Stimulated activated CD8-positive, alpha-beta memory T cell treated with anti-CD3 and anti-CD28 coated beads, Interleukin-12 subunit alpha, Interleukin-12 subunit beta, amount 100 ng/mL, for 4 hours (primary cell): ENCODE measurements at regions not wholly inside any gene's neighbourhood (a gene's known extent, or its start where the extent isn't known, plus 50 kb on each side); places are given as distances from the start of the nearest gene placed in this dataset.
"Not testable (repeated sequence)": the region's sequence is repeated elsewhere in the genome, so short reads cannot be mapped to it uniquely, and the experiment has no call there.

ENCODE experiments used
- DNase-seq: peaks from one replicate; pipeline ENCODE4 v3.0.0-alpha.2; 2020; ENCODE audit warnings: low read depth

DNA sequence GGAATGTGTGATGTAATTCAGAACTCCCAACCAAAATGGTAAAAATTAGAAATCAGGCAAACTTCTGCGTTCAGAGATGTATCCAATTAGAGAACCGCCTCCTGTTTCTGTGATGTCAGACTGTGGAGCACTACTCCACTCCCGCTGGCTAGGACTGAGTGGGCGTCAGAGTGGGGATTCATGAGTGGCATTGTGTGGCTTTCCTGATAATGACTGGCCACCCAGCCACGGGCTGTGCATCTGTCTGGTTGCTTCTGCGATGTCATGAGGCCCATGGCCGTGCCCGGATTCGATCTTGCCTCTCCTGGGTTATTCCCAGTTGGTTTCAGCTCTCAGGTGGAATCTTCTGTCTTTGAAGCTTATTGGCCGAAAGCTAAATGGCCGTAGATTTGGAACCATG, 87.1 kb upstream of the KCNA1 start:
- no peak for DNase-seq

- DNase-seq: no peak
Measured at GRCh38 chr12:4824380-4824779, 85.3 kb upstream of the KCNA1 start.

DNA sequence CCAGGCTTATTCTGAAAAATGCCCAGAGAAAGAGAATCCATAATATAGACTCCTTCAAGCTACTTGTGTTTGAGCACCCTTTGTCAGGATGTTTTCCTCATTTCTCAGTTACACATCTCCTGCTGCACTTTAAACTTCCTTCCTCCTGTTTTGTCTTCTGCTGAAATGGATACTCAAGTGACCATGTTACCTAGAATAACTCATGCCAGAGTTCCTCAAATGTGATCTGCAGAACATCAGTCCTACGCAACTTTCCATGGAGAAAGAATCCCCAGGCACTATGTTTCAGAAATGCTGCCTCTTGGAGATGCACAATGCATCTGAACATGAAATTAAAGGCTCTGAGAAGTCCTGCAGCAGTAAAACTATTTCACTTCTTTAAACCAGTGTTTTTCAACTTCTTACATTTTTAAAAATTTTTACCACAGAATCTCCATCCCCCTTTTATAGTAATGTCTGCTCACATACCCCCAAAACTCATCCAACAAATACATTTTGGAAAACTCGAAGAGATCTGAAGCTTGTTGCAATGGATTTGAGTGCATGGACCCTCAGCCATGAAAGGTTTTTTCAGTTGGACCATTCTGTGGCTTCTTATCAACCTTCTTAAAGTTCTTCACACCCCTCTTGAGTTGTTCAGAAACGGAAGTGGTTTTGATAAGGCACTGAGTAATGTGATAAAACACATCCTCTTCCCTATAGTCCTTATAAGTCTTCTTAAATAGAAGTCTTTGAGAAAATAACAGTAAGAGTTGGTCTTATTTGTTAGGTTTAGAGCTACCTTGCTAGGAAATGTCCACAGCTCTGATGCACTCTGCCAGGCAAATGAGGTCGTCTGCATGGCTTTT, 84.5 kb upstream of the KCNA1 start:
- DNase-seq: no peak

DNA sequence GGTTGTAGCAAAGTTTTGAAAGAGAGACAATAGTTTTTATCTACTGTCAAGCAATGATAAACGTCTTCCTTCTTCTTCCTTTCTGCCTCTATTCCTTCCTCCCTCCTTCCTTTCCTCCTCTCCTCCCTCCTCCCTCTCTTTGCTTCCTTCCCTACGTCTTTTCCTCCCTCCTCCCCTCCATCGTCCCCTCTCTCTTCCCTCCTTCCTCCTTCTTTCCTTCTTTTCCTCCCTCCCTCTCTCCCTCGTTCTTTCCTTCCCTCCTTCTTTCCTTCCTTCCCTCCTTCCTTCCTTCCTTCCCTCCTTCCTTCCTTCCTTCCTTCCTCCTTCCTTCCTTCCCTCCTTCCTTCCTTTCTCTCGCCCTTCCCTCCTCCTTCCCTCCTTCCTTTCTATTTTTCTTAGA, 82.8 kb upstream of the KCNA1 start:
- no peak for DNase-seq

DNA sequence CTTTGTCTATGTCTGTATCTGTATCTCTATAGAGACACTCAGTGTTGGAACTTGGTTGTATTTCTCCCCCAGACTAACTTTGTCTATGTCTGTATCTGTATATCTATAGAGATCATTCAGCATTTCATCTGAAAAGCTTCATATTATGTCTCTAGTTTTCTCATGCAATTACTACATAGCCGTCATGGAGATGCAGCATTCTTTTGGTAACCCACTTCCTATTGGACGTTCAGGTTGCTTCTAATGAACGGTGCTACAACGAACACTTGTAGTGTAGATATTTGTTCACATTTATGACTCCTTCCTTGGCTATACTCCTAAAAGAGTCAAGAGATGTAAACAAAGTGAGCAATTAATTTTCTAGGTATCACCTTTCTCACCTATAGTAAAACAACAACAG, 81.5 kb upstream of the KCNA1 start:
- no peak for DNase-seq

GRCh38 chr12:4829161-4829792, 80.4 kb upstream of the KCNA1 start:
- no peak for DNase-seq

DNA sequence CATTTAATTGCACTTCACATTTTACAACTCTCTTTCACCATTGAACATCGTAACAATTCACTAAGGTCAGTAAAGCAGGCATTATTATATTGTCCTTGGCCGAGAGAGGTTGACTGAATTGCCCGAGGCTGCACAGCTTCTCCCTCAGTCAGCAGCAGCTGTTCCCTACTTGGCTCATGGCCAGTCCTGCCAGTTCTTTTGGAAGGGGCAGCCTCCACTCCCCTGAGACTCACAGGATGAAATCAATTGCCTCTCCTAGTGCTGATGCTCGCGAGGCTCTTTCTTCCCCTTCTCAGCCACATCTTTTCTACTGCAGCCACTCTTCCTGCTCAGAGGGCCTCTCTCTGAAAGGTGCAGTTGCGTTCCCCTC, 79.9 kb upstream of the KCNA1 start:
- DNase-seq: no peak

GRCh38 chr12:4830556-4831210, 79.0 kb upstream of the KCNA1 start:
- no peak for DNase-seq

DNA sequence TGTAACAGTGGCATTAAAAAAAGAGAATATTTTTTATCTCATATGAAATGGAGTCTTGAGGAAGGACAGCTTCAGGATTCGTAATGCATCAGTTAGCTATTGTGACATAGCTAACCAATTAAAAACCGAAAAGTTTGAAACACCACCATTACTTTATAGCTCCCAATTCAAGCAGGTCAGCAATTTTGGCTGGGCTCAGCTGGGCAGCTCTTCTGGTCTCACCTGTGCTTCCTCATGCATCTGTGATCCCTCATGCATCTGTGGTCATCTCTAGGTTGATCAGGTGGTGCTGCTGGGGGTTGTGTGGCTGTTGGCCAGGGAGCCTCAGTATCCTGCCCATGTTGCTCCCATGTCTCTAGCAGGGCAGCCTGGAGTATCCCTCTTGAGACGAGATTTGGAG, 76.7 kb upstream of the KCNA1 start:
- DNase-seq: no peak

DNA sequence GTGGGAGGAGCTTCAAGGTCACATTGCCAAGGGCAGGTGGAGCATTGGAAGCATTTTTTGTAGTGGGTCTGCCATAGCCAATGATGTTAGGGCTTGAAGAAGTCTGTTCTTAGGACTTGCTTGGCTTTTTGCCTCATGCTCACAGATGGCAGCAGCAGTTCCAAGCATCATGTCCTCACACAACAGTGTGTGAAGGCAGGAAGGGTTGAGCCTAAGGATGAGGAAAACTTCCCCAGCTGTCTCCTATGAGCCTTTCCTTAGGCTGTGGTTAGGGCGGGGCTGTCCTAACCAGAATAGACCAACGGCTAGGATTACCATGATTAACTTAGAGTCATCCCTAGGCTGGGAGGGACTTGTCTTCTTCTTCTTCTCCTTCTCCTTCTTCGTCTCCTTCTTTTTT, 76.2 kb upstream of the KCNA1 start:
- DNase-seq: no peak

DNA sequence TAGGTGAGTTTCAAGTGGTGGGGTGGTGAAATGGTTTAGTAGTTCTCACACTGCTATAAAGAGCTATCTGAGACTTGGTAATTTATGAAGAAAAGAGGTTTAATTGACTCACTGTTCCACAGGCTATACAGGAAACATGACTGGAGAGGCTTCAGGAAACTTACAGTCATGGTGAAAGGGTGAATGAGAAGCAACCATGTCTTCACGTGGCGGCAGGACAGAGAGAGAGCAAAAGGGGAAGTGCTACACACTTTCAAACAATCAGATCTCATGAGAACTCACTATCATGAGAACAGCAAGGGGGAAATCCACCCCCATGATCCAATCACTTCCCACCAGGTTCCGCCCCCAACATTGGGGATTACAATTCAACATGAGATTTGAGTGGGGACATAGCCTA, 67.3 kb upstream of the KCNA1 start:
- DNase-seq: not testable (repeated sequence)

DNA sequence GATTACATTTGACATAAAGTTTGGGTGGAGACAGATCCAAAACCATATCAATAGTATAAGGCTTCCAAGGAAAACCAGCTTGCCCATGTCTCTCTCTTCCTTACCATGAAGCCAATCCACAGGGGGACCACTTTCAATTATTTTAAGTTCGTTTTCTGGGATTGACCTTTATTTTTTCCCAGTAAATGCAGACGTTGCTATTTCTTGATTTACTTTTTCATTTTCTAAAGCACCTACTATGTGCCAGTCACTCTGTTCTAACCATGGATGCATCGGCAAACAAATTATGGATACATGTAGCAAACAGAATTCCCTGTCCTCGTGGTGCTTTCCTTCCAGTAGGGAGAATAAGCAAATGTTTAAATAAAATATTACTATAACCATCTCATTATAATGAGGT, 65.8 kb upstream of the KCNA1 start:
- DNase-seq: no peak

GRCh38 chr12:4847713-4848112, 62.0 kb upstream of the KCNA1 start:
- no peak for DNase-seq

DNA sequence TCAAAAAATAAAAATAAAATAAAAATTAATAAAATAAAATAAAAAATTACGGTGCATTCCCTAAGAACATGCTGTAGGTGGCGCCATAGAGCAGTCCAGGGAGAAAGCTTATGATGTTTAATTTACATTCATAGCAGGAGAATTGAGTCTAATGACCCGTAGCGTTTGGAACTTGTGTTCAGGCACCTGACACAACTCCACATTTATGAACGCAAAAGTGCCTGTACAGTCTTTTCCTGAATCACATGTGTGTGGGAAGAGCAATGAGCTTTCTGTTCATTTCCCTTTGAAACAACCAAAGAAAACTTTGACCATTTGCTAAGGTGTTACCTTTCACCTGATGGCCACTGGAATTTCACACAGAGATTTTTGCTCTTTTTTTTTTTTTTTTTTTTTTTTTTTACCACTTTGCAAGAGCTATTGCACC, 60.6 kb upstream of the KCNA1 start:
- DNase-seq: no peak

GRCh38 chr12:4849795-4850345, 59.8 kb upstream of the KCNA1 start:
- DNase-seq: no peak

DNA sequence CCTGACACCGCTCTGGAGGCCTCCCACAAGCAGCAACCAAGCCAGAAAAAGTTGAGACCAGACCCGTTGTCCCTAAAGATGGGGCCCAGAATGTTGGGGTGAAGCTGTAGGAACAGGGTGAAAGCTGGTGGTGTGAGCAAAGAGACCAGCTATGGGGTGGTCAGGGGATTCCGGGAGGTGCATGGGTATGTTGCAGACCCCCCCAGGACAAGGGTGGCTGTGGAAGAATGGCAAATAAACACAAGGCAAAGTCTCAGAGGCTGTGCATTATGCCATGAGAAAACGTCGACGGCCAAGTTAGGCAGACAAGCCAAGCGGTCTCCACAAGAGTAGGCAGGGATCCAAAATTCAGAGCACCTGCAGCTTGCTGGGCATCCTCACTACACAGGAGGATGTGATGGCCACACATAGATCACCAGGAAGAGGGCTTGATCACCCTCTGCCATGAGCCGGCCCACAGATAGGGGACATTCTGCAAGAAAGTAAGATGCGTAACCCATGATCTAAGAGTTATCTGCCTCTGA, 58.8 kb upstream of the KCNA1 start:
- no peak for DNase-seq

- DNase-seq: no peak
Measured at GRCh38 chr12:4852308-4852707, 57.4 kb upstream of the KCNA1 start.

- DNase-seq: no peak
Measured at GRCh38 chr12:4852911-4853310, 56.8 kb upstream of the KCNA1 start.

GRCh38 chr12:4855121-4855924, 54.4 kb upstream of the KCNA1 start:
- no peak for DNase-seq

DNA sequence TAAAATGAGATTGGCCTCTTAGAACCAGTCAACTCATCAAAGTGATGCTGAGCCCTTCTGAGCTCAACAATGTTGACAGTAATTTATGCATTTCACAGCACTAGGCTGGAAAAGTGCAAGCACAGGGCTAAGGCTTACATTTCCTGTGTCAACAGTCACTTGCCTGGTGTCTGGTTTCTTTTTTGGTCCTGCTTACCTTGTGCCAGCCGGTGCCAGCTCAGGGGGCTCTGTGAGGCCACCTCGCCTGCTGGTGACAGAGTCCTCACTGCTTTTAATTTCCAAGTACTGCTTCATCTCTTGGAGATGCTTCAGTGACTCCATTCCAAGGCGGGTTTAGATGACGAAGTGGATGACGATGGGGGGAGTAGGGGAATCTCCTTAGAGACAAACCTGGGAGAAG, 53.1 kb upstream of the KCNA1 start:
- DNase-seq: no peak

DNA sequence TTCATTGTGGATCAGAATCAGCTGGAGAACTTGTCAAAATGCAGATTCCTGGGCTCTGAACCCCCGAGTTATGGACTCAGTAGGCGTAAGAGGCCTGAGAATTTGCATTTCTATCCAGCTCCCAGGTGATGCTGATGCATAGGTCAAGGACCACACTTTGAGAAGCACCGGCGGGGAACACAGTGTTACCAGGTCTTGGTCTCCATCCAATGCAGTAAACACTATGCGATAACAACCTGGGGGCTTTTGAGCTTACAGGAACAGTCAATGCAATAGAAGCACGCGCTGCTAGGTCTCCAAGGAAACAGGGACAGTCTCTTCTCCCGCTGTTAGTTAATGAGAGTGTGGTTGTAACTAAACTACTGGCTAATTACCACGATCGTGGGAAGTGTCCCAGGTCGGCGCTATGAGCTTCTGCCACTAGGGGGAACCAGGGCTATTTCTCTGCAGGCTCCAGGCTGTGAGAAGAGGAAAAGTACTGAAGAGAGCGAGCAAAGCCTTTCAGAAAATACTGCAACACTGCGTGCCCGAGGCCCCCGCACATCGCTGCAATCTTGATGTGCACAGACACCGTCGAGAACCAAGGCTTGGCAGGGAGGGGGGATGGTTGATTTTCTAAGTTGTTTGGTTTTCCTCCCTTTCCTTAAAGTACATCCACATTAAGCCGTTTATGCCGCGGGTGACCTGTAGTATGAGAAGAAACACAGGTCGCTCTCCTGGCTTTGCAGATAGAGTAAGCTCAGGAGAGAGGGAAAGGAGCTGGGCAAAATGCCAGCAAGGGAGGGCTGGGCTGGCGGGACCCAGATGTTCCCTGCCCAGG, 52.0 kb upstream of the KCNA1 start:
- peak; percentile 42 for DNase-seq
